ENCODE measurements at regions not wholly inside any gene's neighbourhood (a gene's known extent, or its start where the extent isn't known, plus 50 kb on each side); places are given as distances from the start of the nearest gene placed in this dataset.

DNA sequence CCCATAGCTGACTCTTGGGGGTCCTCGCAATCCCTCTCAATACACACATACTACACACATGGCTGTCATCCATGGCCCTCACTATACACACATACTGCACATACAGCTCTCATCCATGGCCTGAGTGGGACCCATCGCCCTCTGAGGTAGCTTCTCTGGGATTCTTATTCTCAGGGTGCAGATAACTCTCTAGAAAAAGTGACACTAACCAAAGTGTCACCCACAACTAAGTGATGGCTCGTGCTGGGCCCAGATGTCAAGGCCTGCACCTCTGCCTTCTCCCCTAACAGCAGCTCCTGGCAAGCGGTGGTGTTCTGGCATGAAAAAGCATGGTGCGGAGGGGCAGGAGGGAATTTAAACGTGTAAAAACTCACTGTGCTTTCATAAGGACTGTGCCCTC lies 62.7 kb upstream of the ZPBP start:
- intact Hi-C loops (cut with micrococcal nuclease) = loop anchor here (5.0 kb wide), 1 partner anchor 37 kb away; no protein-coding TSS in a partner anchor
- H3K4me1 ChIP-seq (ENCODE audit: insufficient read depth, low read length) = peaks cover 18% of the 10 kb centered on the region
- DNase-seq = no peak
- no peaks in the 10 kb centered on the region for H3K36me3 ChIP-seq (ENCODE audit: insufficient read depth, low read length)
- H3K4me3 ChIP-seq (ENCODE audit: low read length in 2 of 2) = no peak overlapping the region
- H3K27ac ChIP-seq (ENCODE audit: low read depth, low read length) = no peak overlapping the region
- Mint-ChIP-seq H3K36me3 (no peaks in the 10 kb centered on the region), H3K4me1 (peaks cover 22 to 35% (median 30%) of the 10 kb centered on the region in 4 donors), H3K9me3 (no peaks in the 10 kb centered on the region), H3K4me3 (peak overlapping the region in 2 of 8 donors; percentile 12 to 77), H3K27ac (peak overlapping the region in 4 of 7 donors; percentile 13 to 77 (median 48)), H3K27me3 (no peaks in the 10 kb centered on the region)
- no peaks in the 10 kb centered on the region for H3K27me3 ChIP-seq (ENCODE audit: insufficient read depth, low read length)
- POLR2A ChIA-PET (ENCODE audit: partially characterized antibody) = interaction anchor here (0.7 to 2.4 kb wide), 5 partner anchors 9 to 159 kb away, joined by 3 to 12 read pairs (median 4); no protein-coding TSS in a partner anchor
- no peaks in the 10 kb centered on the region for H3K9me3 ChIP-seq (ENCODE audit: control insufficient read depth in 1 of 2, low read length in 2 of 2)
- CTCF ChIA-PET (ENCODE audit: partially characterized antibody) = interaction anchor here (1.1 to 2.7 kb wide), 5 partner anchors 10 to 63 kb away, joined by 3 to 22 read pairs (median 5); no protein-coding TSS in a partner anchor

- intact Hi-C loops (cut with micrococcal nuclease) = no loop called here
- no peaks in the 10 kb centered on the region for H3K36me3 ChIP-seq (ENCODE audit: insufficient read depth, low read length)
- no peaks in the 10 kb centered on the region for H3K9me3 ChIP-seq (ENCODE audit: control insufficient read depth in 1 of 2, low read length in 2 of 2)
- ChIA-PET CTCF (ENCODE audit: partially characterized antibody) (interaction anchor here (1.6 kb wide), 1 partner anchor 264 kb away, joined by 5 read pairs; no protein-coding TSS in a partner anchor), POLR2A (ENCODE audit: partially characterized antibody) (no interaction called here)
- DNase-seq = no peak
- Mint-ChIP-seq H3K4me3 (no peak overlapping the region), H3K27ac (peak overlapping the region in 1 of 7 donors; percentile 1), H3K4me1 (peaks cover 37 to 52% (median 43%) of the 10 kb centered on the region in 4 donors), H3K36me3 (no peaks in the 10 kb centered on the region), H3K27me3 (no peaks in the 10 kb centered on the region), H3K9me3 (no peaks in the 10 kb centered on the region)
- no peak overlapping the region for H3K4me3 ChIP-seq (ENCODE audit: low read length in 2 of 2)
- no peak overlapping the region for H3K27ac ChIP-seq (ENCODE audit: low read depth, low read length)
- no peaks in the 10 kb centered on the region for H3K27me3 ChIP-seq (ENCODE audit: insufficient read depth, low read length)
- peaks cover 28% of the 10 kb centered on the region for H3K4me1 ChIP-seq (ENCODE audit: insufficient read depth, low read length)
These were observed 60.9 kb upstream of the ZPBP start for GRCh38 chr7:50153995-50154394.

GRCh38 chr7:50153148-50153547 lies 60.1 kb upstream of the ZPBP start:
- Histone ChIP-seq H3K4me3 (ENCODE audit: low read length in 2 of 2) (no peak overlapping the region), H3K9me3 (ENCODE audit: control insufficient read depth in 1 of 2, low read length in 2 of 2) (no peaks in the 10 kb centered on the region), H3K36me3 (ENCODE audit: insufficient read depth, low read length) (no peaks in the 10 kb centered on the region), H3K27ac (ENCODE audit: low read depth, low read length) (no peak overlapping the region), H3K4me1 (ENCODE audit: insufficient read depth, low read length) (peaks cover 36% of the 10 kb centered on the region), H3K27me3 (ENCODE audit: insufficient read depth, low read length) (no peaks in the 10 kb centered on the region)
- ChIA-PET POLR2A (ENCODE audit: partially characterized antibody) (interaction anchor here (0.8 to 1.6 kb wide), 3 partner anchors 9 to 115 kb away, joined by 3 to 5 read pairs (median 4); no protein-coding TSS in a partner anchor), CTCF (ENCODE audit: partially characterized antibody) (interaction anchor here (0.9 to 2.0 kb wide), 6 partner anchors 8 to 479 kb away, joined by 3 to 12 read pairs (median 4); no protein-coding TSS in a partner anchor)
- Mint-ChIP-seq H3K4me3 (peak overlapping the region in 1 of 8 donors; percentile 6), H3K36me3 (no peaks in the 10 kb centered on the region), H3K27ac (no peak overlapping the region), H3K4me1 (peaks cover 42 to 60% (median 50%) of the 10 kb centered on the region in 4 donors), H3K27me3 (no peaks in the 10 kb centered on the region), H3K9me3 (no peaks in the 10 kb centered on the region)
- DNase-seq = no peak
- intact Hi-C loops (cut with micrococcal nuclease) = no loop called here

- no peaks in the 10 kb centered on the region for H3K27me3 ChIP-seq (ENCODE audit: insufficient read depth, low read length)
- CTCF ChIA-PET (ENCODE audit: partially characterized antibody) = interaction anchor here (0.9 to 2.0 kb wide), 6 partner anchors 9 to 480 kb away, joined by 3 to 12 read pairs (median 4); no protein-coding TSS in a partner anchor
- no peaks in the 10 kb centered on the region for H3K36me3 ChIP-seq (ENCODE audit: insufficient read depth, low read length)
- peaks cover 43% of the 10 kb centered on the region for H3K4me1 ChIP-seq (ENCODE audit: insufficient read depth, low read length)
- no peak overlapping the region for H3K27ac ChIP-seq (ENCODE audit: low read depth, low read length)
- Mint-ChIP-seq H3K9me3 (no peaks in the 10 kb centered on the region), H3K27me3 (no peaks in the 10 kb centered on the region), H3K36me3 (no peaks in the 10 kb centered on the region), H3K27ac (peak overlapping the region in 1 of 7 donors; percentile 61), H3K4me1 (peaks cover 47 to 65% (median 56%) of the 10 kb centered on the region in 4 donors), H3K4me3 (no peak overlapping the region)
- POLR2A ChIA-PET (ENCODE audit: partially characterized antibody) = interaction anchor here (0.8 to 1.6 kb wide), 4 partner anchors 9 to 159 kb away, joined by 3 to 5 read pairs (median 4); no protein-coding TSS in a partner anchor
- H3K4me3 ChIP-seq (ENCODE audit: low read length in 2 of 2) = no peak overlapping the region
- no peak for DNase-seq
- intact Hi-C loops (cut with micrococcal nuclease) = no loop called here
- no peaks in the 10 kb centered on the region for H3K9me3 ChIP-seq (ENCODE audit: control insufficient read depth in 1 of 2, low read length in 2 of 2)
These were observed 59.4 kb upstream of the ZPBP start for GRCh38 chr7:50152486-50152885.

GRCh38 chr7:50151661-50152060 lies 58.6 kb upstream of the ZPBP start:
- no peaks in the 10 kb centered on the region for H3K27me3 ChIP-seq (ENCODE audit: insufficient read depth, low read length)
- H3K4me3 ChIP-seq (ENCODE audit: low read length in 2 of 2) = no peak overlapping the region
- no peak overlapping the region for H3K27ac ChIP-seq (ENCODE audit: low read depth, low read length)
- DNase-seq = no peak
- H3K36me3 ChIP-seq (ENCODE audit: insufficient read depth, low read length) = no peaks in the 10 kb centered on the region
- CTCF ChIA-PET (ENCODE audit: partially characterized antibody) = interaction anchor here (1.4 to 2.0 kb wide), 2 partner anchors 9 to 481 kb away, joined by 3 to 12 read pairs; no protein-coding TSS in a partner anchor
- H3K4me1 ChIP-seq (ENCODE audit: insufficient read depth, low read length) = peaks cover 45% of the 10 kb centered on the region
- no peaks in the 10 kb centered on the region for H3K36me3 Mint-ChIP-seq
- no peaks in the 10 kb centered on the region for H3K9me3 Mint-ChIP-seq
- POLR2A ChIA-PET (ENCODE audit: partially characterized antibody) = interaction anchor here (1.0 to 1.6 kb wide), 2 partner anchors 8 to 160 kb away, joined by 4 to 5 read pairs; no protein-coding TSS in a partner anchor
- peaks cover 41 to 66% (median 53%) of the 10 kb centered on the region in 4 donors for H3K4me1 Mint-ChIP-seq
- H3K4me3 Mint-ChIP-seq = no peak overlapping the region
- intact Hi-C loops (cut with micrococcal nuclease) = no loop called here
- H3K9me3 ChIP-seq (ENCODE audit: control insufficient read depth in 1 of 2, low read length in 2 of 2) = no peaks in the 10 kb centered on the region
- peak overlapping the region in 4 of 7 donors; percentile 1 to 93 (median 22) for H3K27ac Mint-ChIP-seq
- H3K27me3 Mint-ChIP-seq = no peaks in the 10 kb centered on the region

GRCh38 chr7:50151001-50151400 lies 58.0 kb upstream of the ZPBP start:
- Histone ChIP-seq H3K36me3 (ENCODE audit: insufficient read depth, low read length) (no peaks in the 10 kb centered on the region), H3K27me3 (ENCODE audit: insufficient read depth, low read length) (no peaks in the 10 kb centered on the region), H3K27ac (ENCODE audit: low read depth, low read length) (no peak overlapping the region), H3K4me1 (ENCODE audit: insufficient read depth, low read length) (peaks cover 43% of the 10 kb centered on the region), H3K9me3 (ENCODE audit: control insufficient read depth in 1 of 2, low read length in 2 of 2) (no peaks in the 10 kb centered on the region), H3K4me3 (ENCODE audit: low read length in 2 of 2) (no peak overlapping the region)
- ChIA-PET POLR2A (ENCODE audit: partially characterized antibody) (no interaction called here), CTCF (ENCODE audit: partially characterized antibody) (interaction anchor here (4.8 to 9.9 kb wide), 2 partner anchors 53 to 268 kb away, joined by 31 to 151 read pairs; no protein-coding TSS in a partner anchor)
- peak overlapping the region in 5 of 7 donors; percentile 7 to 93 (median 25) for H3K27ac Mint-ChIP-seq
- H3K4me1 Mint-ChIP-seq = peaks cover 40 to 66% (median 53%) of the 10 kb centered on the region in 4 donors
- H3K27me3 Mint-ChIP-seq = no peaks in the 10 kb centered on the region
- H3K36me3 Mint-ChIP-seq = no peaks in the 10 kb centered on the region
- H3K9me3 Mint-ChIP-seq = no peaks in the 10 kb centered on the region
- H3K4me3 Mint-ChIP-seq = no peak overlapping the region
- intact Hi-C loops (cut with micrococcal nuclease) = no loop called here
- no peak for DNase-seq

DNA sequence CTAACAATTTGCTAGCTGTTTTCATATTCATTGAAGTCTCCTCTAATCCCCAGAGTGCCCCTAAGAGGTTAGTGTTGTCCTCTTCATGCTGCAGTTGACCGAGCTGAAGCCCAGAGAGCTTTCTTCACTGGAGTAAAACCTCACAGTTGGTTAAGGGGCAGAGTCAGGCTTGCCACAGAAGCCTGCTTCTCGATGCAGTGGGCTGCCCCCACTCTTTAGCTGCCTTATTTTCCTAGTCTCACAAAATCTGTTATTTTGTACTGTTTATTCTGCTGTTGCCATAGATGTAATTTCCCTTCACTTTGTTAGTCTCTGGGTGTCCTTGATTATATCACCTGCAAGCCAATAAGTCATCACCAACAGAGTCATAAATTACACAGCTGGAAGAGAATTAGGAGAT lies 56.3 kb upstream of the ZPBP start:
- H3K9me3 ChIP-seq (ENCODE audit: control insufficient read depth in 1 of 2, low read length in 2 of 2) = no peaks in the 10 kb centered on the region
- peaks cover 43% of the 10 kb centered on the region for H3K4me1 ChIP-seq (ENCODE audit: insufficient read depth, low read length)
- Mint-ChIP-seq H3K27ac (peak overlapping the region; percentile 86 to 96 (median 94)), H3K4me1 (peaks cover 34 to 62% (median 47%) of the 10 kb centered on the region in 4 donors), H3K27me3 (no peaks in the 10 kb centered on the region), H3K9me3 (no peaks in the 10 kb centered on the region), H3K4me3 (peak overlapping the region in 6 of 8 donors; percentile 9 to 79 (median 18)), H3K36me3 (no peaks in the 10 kb centered on the region)
- H3K27me3 ChIP-seq (ENCODE audit: insufficient read depth, low read length) = no peaks in the 10 kb centered on the region
- POLR2A ChIA-PET (ENCODE audit: partially characterized antibody) = interaction anchor here (0.6 to 3.1 kb wide), 7 partner anchors 16 to 214 kb away, joined by 3 to 10 read pairs (median 5); no protein-coding TSS in a partner anchor
- H3K27ac ChIP-seq (ENCODE audit: low read depth, low read length) = peak overlapping the region; percentile 55
- CTCF ChIA-PET (ENCODE audit: partially characterized antibody) = interaction anchor here (0.8 to 9.9 kb wide), 8 partner anchors 15 to 269 kb away, joined by 3 to 151 read pairs (median 4); no protein-coding TSS in a partner anchor
- no peaks in the 10 kb centered on the region for H3K36me3 ChIP-seq (ENCODE audit: insufficient read depth, low read length)
- intact Hi-C loops (cut with micrococcal nuclease) = loop anchor here (2.0 kb wide), 1 partner anchor 15 kb away; no protein-coding TSS in a partner anchor
- DNase-seq = peak; percentile 26 to 63 (median 48)
- H3K4me3 ChIP-seq (ENCODE audit: low read length in 2 of 2) = no peak overlapping the region

Measured in CD4-positive, alpha-beta memory T cell (primary cell).